Mesothelial cell of epicardium (in vitro differentiated cells): ENCODE measurements at regions not wholly inside any gene's neighbourhood (a gene's known extent, or its start where the extent isn't known, plus 50 kb on each side); places are given as distances from the start of the nearest gene placed in this dataset.
A peak's percentile ranks its signal among the peaks of the same experiment; 100 is the strongest.
"Not testable (repeated sequence)": the region's sequence is repeated elsewhere in the genome, so short reads cannot be mapped to it uniquely, and the experiment has no call there.

Experiments
- DNase-seq, 2 experiments: peaks; one replicate each; pipeline ENCODE4 v3.0.0; 2021; ENCODE audit warnings: low spot score in 2 of 2; ENCODE audit not compliant: unreplicated experiment in 2 of 2
- H3K27ac Mint-ChIP-seq: 2 replicates; pipeline ENCODE4 v1.8.0; 2021; ENCODE audit warnings: mixed read lengths
- H3K27me3 Mint-ChIP-seq: 2 replicates; pipeline ENCODE4 v1.8.0; 2021; ENCODE audit warnings: low read depth, mixed read lengths
- H3K36me3 Mint-ChIP-seq: 2 replicates; pipeline ENCODE4 v1.8.0; 2021; ENCODE audit warnings: mixed read lengths
- H3K4me1 Mint-ChIP-seq: 2 replicates; pipeline ENCODE4 v1.8.0; 2021; ENCODE audit warnings: mixed read lengths
- H3K4me3 Mint-ChIP-seq: 2 replicates; pipeline ENCODE4 v1.8.0; 2021; ENCODE audit warnings: mild to moderate bottlenecking, moderate library complexity, mixed read lengths
- H3K9me3 Mint-ChIP-seq: 2 replicates; pipeline ENCODE4 v1.8.0; 2021; ENCODE audit warnings: mixed read lengths
- TF ChIP-seq, protein P1 (sequence below): fragments of 200-600 bp; sonication (generic); IDR thresholded peaks from one replicate; pipeline ENCODE4 v1.5.0; 2021; ENCODE audit warnings: antibody characterized with exemption; ENCODE audit not compliant: unreplicated experiment

GRCh38 chr2:37738266-37738885 lies 66.9 kb upstream of the CDC42EP3 start:
- H3K27me3 Mint-ChIP-seq, result no peaks in the 10 kb centered on the region
- H3K36me3 Mint-ChIP-seq, result no peaks in the 10 kb centered on the region
- peak overlapping the region; percentile 31 for H3K27ac Mint-ChIP-seq
- H3K4me1 Mint-ChIP-seq, result peaks cover 33% of the 10 kb centered on the region
- DNase-seq, result no peak
- H3K4me3 Mint-ChIP-seq, result no peak overlapping the region
- no peaks in the 10 kb centered on the region for H3K9me3 Mint-ChIP-seq
- TF ChIP-seq, protein P1, sequence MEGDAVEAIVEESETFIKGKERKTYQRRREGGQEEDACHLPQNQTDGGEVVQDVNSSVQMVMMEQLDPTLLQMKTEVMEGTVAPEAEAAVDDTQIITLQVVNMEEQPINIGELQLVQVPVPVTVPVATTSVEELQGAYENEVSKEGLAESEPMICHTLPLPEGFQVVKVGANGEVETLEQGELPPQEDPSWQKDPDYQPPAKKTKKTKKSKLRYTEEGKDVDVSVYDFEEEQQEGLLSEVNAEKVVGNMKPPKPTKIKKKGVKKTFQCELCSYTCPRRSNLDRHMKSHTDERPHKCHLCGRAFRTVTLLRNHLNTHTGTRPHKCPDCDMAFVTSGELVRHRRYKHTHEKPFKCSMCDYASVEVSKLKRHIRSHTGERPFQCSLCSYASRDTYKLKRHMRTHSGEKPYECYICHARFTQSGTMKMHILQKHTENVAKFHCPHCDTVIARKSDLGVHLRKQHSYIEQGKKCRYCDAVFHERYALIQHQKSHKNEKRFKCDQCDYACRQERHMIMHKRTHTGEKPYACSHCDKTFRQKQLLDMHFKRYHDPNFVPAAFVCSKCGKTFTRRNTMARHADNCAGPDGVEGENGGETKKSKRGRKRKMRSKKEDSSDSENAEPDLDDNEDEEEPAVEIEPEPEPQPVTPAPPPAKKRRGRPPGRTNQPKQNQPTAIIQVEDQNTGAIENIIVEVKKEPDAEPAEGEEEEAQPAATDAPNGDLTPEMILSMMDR, result no peak

DNA sequence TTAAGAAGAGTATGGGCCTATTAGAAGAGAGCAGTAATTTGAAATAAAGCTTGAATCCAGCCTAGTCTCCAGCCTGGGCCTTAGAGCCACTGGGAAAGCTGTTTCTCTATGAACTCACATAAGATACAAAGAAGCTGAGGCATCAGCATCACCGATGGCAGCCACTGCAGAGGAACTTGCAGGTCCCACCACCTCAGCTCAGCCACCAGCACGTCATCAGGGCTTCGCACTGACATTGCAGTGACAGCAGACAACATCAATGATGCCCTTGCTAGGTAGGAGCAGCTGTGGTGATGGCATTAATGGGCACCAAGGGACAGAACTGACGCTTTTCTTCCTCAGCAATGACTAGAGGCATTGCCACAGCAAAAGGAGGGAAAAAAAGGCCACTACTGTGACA lies 67.7 kb upstream of the CDC42EP3 start:
- H3K9me3 Mint-ChIP-seq, result no peaks in the 10 kb centered on the region
- H3K36me3 Mint-ChIP-seq, result no peaks in the 10 kb centered on the region
- peaks cover 29% of the 10 kb centered on the region for H3K4me1 Mint-ChIP-seq
- TF ChIP-seq, protein P1, result no peak
- no peak overlapping the region for H3K27ac Mint-ChIP-seq
- no peak overlapping the region for H3K4me3 Mint-ChIP-seq
- no peaks in the 10 kb centered on the region for H3K27me3 Mint-ChIP-seq
- DNase-seq, result no peak

DNA sequence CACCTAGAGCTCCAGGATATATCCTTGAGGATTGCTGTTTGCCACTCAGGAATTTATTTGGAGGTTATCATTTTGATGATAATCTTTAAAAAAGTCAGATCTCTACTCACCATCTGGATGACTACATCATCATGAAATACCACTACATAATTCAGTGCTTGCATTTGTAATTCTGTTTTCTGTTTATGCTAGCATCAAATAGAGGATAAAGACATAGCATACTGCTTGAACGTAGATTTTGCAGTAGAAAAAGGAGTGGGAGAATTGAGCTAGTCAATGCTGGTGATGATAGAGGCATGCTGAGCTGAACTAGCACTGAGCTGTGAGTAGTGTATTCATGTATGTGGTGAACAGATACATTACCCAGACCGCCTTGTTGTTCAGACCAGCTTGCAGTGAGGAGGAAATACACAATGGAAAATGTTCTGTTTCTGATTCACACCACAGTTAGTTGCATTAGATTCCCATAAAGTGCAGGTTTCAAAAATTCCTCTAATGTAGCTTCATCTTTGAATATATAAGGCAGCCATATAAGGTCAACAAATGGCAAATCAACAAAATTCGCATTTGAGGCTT lies 68.8 kb upstream of the CDC42EP3 start:
- Mint-ChIP-seq H3K27ac (no peak overlapping the region), H3K9me3 (no peaks in the 10 kb centered on the region), H3K27me3 (no peaks in the 10 kb centered on the region), H3K4me1 (peaks cover 24% of the 10 kb centered on the region), H3K4me3 (no peak overlapping the region), H3K36me3 (no peaks in the 10 kb centered on the region)
- TF ChIP-seq, protein P1, result no peak
- DNase-seq, result no peak

DNA sequence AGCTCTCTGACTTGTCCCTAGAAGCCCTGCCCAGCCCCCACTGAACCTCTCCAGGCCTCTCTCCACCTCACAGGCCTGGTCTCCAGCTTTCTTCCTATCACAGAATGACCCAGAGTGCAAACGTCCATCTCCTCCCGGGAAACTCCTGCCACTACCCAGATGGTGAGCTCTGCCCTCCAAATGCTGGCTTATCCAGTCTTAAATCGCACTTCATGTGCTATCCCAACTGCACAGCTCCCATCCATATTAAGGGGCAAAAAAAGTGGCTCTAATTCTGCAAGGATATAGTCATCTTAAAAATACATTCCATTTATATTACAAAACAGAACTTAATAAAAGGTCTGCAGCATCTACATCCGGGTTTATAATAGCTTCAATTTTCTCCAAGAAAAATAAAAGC lies 70.8 kb upstream of the CDC42EP3 start:
- H3K27ac Mint-ChIP-seq, result no peak overlapping the region
- no peaks in the 10 kb centered on the region for H3K36me3 Mint-ChIP-seq
- H3K4me3 Mint-ChIP-seq, result no peak overlapping the region
- no peaks in the 10 kb centered on the region for H3K27me3 Mint-ChIP-seq
- DNase-seq, result no peak
- TF ChIP-seq, protein P1, result no peak
- H3K4me1 Mint-ChIP-seq, result peaks cover 12% of the 10 kb centered on the region
- no peaks in the 10 kb centered on the region for H3K9me3 Mint-ChIP-seq

DNA sequence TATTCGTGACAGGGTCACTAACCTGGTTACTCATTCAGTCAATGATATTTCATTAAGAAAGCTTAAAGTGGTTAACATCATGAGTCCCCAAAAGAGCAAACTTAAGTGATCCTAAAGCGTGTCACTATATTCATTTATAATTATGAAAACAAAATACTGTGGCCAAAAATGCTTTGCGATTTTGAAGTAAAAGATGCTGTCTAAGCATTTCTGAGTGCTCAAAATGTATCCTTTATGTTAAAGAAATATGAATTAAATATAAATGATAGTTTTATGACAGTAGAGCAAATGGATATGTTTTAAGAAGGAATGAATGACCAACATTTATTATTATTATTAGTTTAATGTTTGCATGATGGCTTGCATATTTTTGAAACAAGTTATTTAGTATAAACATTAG lies 72.6 kb upstream of the CDC42EP3 start:
- Mint-ChIP-seq H3K4me1 (no peaks in the 10 kb centered on the region), H3K4me3 (no peak overlapping the region), H3K27me3 (no peaks in the 10 kb centered on the region), H3K9me3 (no peaks in the 10 kb centered on the region), H3K36me3 (no peaks in the 10 kb centered on the region), H3K27ac (no peak overlapping the region)
- TF ChIP-seq, protein P1, result no peak
- no peak for DNase-seq

GRCh38 chr2:37744961-37745360 lies 73.5 kb upstream of the CDC42EP3 start:
- H3K27ac Mint-ChIP-seq, H3K36me3 Mint-ChIP-seq, DNase-seq, H3K4me1 Mint-ChIP-seq, H3K27me3 Mint-ChIP-seq, H3K9me3 Mint-ChIP-seq, H3K4me3 Mint-ChIP-seq: not testable (repeated sequence)

DNA sequence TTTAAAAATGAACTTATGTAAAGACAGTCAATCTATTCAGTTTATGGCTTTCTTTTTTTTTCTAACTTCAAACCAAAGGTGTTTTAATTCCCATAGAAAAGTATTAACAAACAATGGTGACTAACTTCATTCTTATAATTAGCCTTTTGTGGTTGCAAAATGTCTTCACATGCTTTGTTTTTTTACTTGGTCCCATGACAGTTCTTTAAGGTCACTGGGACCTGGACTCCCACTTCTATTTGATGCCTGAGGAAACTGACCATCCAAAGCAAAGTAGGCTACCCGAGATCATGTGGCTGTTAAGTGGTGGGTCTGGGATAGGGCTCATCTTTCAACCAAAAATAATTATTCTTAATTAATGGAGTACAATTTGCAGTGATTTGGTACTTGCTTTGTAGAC lies 74.6 kb upstream of the CDC42EP3 start:
- H3K36me3 Mint-ChIP-seq, H3K4me3 Mint-ChIP-seq, H3K4me1 Mint-ChIP-seq, H3K9me3 Mint-ChIP-seq, H3K27ac Mint-ChIP-seq, DNase-seq, H3K27me3 Mint-ChIP-seq: not testable (repeated sequence)
